ENCODE measurements at regions not wholly inside any gene's neighbourhood (a gene's known extent, or its start where the extent isn't known, plus 50 kb on each side); places are given as distances from the start of the nearest gene placed in this dataset.
A peak's percentile ranks its signal among the peaks of the same experiment; 100 is the strongest.

GRCh38 chr10:36157486-36157885, 515.4 kb upstream of the FZD8 start:
- in situ Hi-C loops (cut with MboI; ENCODE audit: low sequenced_read_pairs in 4 of 4) (no loop called here), intact Hi-C loops (cut with DNase I; ENCODE audit: low total_unique reads) (no loop called here)
- TF ChIP-seq CTCF (IDR thresholded peaks at IDR 0.05 in 4 of 5, conservative IDR thresholded peaks at IDR 0.05 in 1 of 5) (no peak), POLR2A (IDR thresholded peaks at IDR 0.05) (no peak)
- Histone ChIP-seq H3K9me3 (no peaks in the 10 kb centered on the region), H3K36me3 (no peaks in the 10 kb centered on the region), H3K27me3 (no peaks in the 10 kb centered on the region), H3K4me1 (no peaks in the 10 kb centered on the region), H3K27ac (no peak overlapping the region), H3K4me3 (no peak overlapping the region)
- DNase-seq: no peak
- ATAC-seq: no peak

- no peak for TF ChIP-seq POLR2A (IDR thresholded peaks at IDR 0.05)
- TF ChIP-seq CTCF (IDR thresholded peaks at IDR 0.05 in 4 of 5, conservative IDR thresholded peaks at IDR 0.05 in 1 of 5): no peak
- DNase-seq (no peak), ATAC-seq (no peak)
- Histone ChIP-seq H3K36me3 (no peaks in the 10 kb centered on the region), H3K27me3 (no peaks in the 10 kb centered on the region), H3K4me1 (no peaks in the 10 kb centered on the region), H3K27ac (no peak overlapping the region), H3K9me3 (no peaks in the 10 kb centered on the region), H3K4me3 (no peak overlapping the region)
- in situ Hi-C loops (cut with MboI; ENCODE audit: low sequenced_read_pairs in 4 of 4): no loop called here
- intact Hi-C loops (cut with DNase I; ENCODE audit: low total_unique reads): no loop called here
Observed at GRCh38 chr10:36148207-36148606, 506.1 kb upstream of the FZD8 start.

GRCh38 chr10:36147529-36147928, 505.4 kb upstream of the FZD8 start:
- in situ Hi-C loops (cut with MboI; ENCODE audit: low sequenced_read_pairs in 4 of 4): no loop called here
- ATAC-seq: no peak
- DNase-seq: no peak
- Histone ChIP-seq H3K36me3 (no peaks in the 10 kb centered on the region), H3K4me1 (no peaks in the 10 kb centered on the region), H3K27ac (no peak overlapping the region), H3K4me3 (no peak overlapping the region), H3K9me3 (no peaks in the 10 kb centered on the region), H3K27me3 (no peaks in the 10 kb centered on the region)
- TF ChIP-seq POLR2A (IDR thresholded peaks at IDR 0.05): no peak
- intact Hi-C loops (cut with DNase I; ENCODE audit: low total_unique reads): no loop called here

- peak overlapping the region in 1 of 4 donors; percentile 11 for H3K27ac ChIP-seq
- DNase-seq: no peak
- no peak for ATAC-seq
Observed at GRCh38 chr10:36141856-36142560, 499.9 kb upstream of the FZD8 start.

GRCh38 chr10:36129051-36129450, 487.0 kb upstream of the FZD8 start:
- no peaks in the 10 kb centered on the region for H3K36me3 ChIP-seq
- H3K9me3 ChIP-seq: no peaks in the 10 kb centered on the region
- TF ChIP-seq POLR2A (IDR thresholded peaks at IDR 0.05): no peak
- no peak for TF ChIP-seq CTCF (IDR thresholded peaks at IDR 0.05 in 4 of 5, conservative IDR thresholded peaks at IDR 0.05 in 1 of 5)
- intact Hi-C loops (cut with DNase I; ENCODE audit: low total_unique reads) (no loop called here), in situ Hi-C loops (cut with MboI; ENCODE audit: low sequenced_read_pairs in 4 of 4) (no loop called here)
- no peak overlapping the region for H3K4me3 ChIP-seq
- DNase-seq (no peak), ATAC-seq (no peak)
- H3K27ac ChIP-seq: no peak overlapping the region
- H3K27me3 ChIP-seq: no peaks in the 10 kb centered on the region
- no peaks in the 10 kb centered on the region for H3K4me1 ChIP-seq

More at GRCh38 chr10:36141856-36142560, 499.9 kb upstream of the FZD8 start:
- no peaks in the 10 kb centered on the region for H3K9me3 ChIP-seq
- H3K27me3 ChIP-seq: no peaks in the 10 kb centered on the region
- H3K4me3 ChIP-seq: no peak overlapping the region
- intact Hi-C loops (cut with DNase I; ENCODE audit: low total_unique reads) (no loop called here), in situ Hi-C loops (cut with MboI; ENCODE audit: low sequenced_read_pairs in 4 of 4) (no loop called here)
- no peaks in the 10 kb centered on the region for H3K36me3 ChIP-seq
- H3K4me1 ChIP-seq: no peaks in the 10 kb centered on the region
- TF ChIP-seq CTCF (IDR thresholded peaks at IDR 0.05 in 4 of 5, conservative IDR thresholded peaks at IDR 0.05 in 1 of 5) (no peak), POLR2A (IDR thresholded peaks at IDR 0.05) (no peak)

Measured in gastrocnemius medialis (tissue), 4 donors.